ENCODE measurements at regions not wholly inside any gene's neighbourhood (a gene's known extent, or its start where the extent isn't known, plus 50 kb on each side); places are given as distances from the start of the nearest gene placed in this dataset.

DNA sequence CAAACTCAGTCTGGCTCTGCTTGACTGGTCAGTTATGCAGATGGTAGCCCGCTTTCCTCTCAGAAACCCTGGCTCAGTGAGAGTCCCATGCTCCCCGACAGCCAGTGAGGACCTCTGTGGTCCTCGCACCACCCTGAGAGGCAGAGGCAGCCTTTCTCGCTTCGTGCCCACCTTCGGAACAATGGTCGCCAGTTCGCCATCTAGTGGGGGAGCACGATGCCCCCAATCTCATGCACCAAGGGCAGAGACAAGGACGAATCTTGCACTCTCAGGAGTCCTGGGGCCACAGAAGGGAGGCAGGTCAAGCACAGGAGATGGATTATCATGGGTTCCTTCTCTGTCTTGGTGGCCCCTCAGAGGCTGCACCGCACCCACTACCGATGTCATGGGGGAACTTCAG is 75.2 kb downstream of the RHCG start:
- H3K27ac Mint-ChIP-seq, result no peak overlapping the region
- no peak for DNase-seq
- no peaks in the 10 kb centered on the region for H3K9me3 Mint-ChIP-seq
- no peaks in the 10 kb centered on the region for H3K36me3 Mint-ChIP-seq (ENCODE audit: insufficient read depth)
- no peak overlapping the region for H3K4me3 Mint-ChIP-seq
- H3K27me3 Mint-ChIP-seq, result peaks cover 63 to 88% of the 10 kb centered on the region in 2 donors
- H3K4me1 Mint-ChIP-seq (ENCODE audit: low read depth in 2 of 2), result peaks cover 0 to 2% of the 10 kb centered on the region in 2 donors
- ATAC-seq (replicated peaks), result no peak

DNA sequence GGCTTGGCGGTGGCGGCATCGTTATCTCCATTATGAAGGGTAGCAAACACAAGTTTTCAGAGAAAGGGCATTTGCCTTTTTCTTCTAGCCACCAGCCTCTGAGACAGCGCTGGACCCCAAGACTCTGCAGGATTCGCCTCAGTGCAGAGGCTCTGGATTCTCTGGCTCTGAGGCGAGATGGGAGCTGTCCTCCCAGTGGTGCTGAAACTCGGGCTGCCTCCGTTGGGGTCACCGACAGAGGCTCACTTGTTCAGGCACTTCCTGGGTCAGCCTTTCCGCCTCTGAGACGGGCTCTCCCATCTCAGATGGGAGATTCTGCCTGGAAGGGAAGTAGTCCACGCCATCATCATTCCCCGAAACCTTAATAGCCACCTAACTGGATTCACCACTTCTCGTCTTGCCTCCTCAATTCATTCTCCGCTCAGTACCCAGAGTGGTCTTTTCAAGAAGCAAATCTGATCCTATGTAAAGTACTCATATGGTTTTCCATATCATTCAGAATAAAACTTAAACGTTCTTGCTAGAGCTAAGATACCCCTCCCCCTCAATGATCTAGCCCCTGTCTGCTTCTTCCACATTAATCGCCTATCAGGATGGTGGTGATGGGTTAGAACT is 76.9 kb downstream of the RHCG start:
- ATAC-seq (replicated peaks), result no peak
- H3K27ac Mint-ChIP-seq, result no peak overlapping the region
- no peaks in the 10 kb centered on the region for H3K9me3 Mint-ChIP-seq
- H3K4me1 Mint-ChIP-seq (ENCODE audit: low read depth in 2 of 2), result peaks cover 0 to 5% of the 10 kb centered on the region in 2 donors
- DNase-seq, result peak; percentile 33 to 48 (median 38)
- H3K27me3 Mint-ChIP-seq, result peaks cover 72 to 95% of the 10 kb centered on the region in 2 donors
- H3K4me3 Mint-ChIP-seq, result no peak overlapping the region
- peaks cover 3% of the 10 kb centered on the region for H3K36me3 Mint-ChIP-seq (ENCODE audit: insufficient read depth)

DNA sequence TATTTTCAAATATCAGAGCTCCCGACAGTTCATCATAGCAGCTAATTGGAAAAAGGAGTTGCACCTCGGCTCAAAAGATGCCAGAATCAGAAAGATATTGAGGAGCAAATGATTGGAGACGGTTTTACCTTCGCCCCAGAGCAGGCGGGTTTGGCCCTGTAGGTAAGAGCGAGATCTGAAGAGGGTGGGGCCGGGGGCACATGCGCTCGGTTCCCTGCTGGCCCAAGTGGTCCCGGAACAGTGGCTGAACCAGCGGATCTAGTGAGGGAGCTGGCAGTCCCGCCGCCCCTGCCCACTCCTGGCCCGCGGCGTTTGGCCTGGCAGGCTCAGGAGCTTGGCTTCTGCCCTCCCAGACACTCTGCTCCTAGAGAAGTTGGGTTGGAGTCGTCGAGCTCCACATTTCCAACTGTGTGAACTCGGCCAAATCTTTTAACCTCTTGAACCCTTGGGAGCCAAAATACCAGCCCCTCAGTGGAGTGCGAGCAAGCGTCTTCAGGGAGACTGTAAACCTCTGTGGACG is 79.1 kb downstream of the RHCG start:
- no peak for ATAC-seq (replicated peaks)
- H3K9me3 Mint-ChIP-seq, result no peaks in the 10 kb centered on the region
- H3K27me3 Mint-ChIP-seq, result peaks cover 88 to 100% of the 10 kb centered on the region in 2 donors
- H3K27ac Mint-ChIP-seq, result no peak overlapping the region
- peaks cover 0 to 3% of the 10 kb centered on the region in 2 donors for H3K4me1 Mint-ChIP-seq (ENCODE audit: low read depth in 2 of 2)
- peaks cover 6% of the 10 kb centered on the region for H3K36me3 Mint-ChIP-seq (ENCODE audit: insufficient read depth)
- no peak for DNase-seq
- H3K4me3 Mint-ChIP-seq, result no peak overlapping the region

DNA sequence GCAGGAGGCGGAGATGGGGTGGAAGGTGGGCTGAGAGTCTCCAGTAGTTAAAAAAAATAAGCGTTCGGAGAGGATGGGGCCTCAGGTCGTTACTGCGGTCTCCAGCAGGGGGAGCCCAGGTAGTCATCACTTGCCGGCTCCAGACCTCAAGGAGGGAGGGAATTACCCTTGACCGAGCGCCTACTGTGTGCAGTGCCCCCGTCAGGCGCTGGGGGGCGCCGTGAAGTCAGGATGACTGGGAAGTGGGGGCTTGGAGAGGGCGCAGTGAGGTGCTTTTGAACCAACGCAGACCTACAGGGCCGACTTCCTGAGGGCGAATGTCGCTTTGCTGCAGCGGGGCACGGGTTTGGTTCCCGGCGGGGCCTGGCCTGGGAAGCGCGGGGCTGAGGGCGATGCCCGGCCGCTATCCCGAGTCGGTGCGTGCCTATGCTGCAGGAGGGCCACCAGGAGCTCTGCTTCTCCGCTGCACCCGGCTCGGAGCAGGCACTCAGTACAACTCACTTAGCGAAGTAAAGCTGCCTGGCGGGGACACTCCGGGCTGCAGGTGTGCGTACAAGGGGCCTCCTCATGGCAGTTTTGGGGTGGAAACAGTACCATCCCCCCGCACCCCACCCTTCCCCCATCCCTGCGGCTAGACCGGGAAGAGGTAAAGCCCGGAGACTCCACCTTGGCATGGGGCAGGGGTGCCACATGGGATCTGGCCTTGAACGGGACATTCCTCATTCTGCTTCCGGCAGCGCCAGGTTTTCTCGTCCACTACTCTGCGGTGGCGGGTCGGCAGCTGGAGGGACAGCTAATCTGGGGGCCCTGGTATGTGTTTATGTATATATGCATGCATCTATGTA is 79.8 kb downstream of the RHCG start:
- Mint-ChIP-seq H3K4me1 (ENCODE audit: low read depth in 2 of 2) (peaks cover 3 to 5% of the 10 kb centered on the region in 2 donors), H3K27me3 (peaks cover 91 to 100% of the 10 kb centered on the region in 2 donors), H3K27ac (no peak overlapping the region), H3K36me3 (ENCODE audit: insufficient read depth) (peaks cover 7% of the 10 kb centered on the region), H3K4me3 (peak overlapping the region in 1 of 2 donors; percentile 22), H3K9me3 (no peaks in the 10 kb centered on the region)
- peak; percentile 59 to 62 (median 60) for DNase-seq
- ATAC-seq (replicated peaks), result peak; percentile 88

DNA sequence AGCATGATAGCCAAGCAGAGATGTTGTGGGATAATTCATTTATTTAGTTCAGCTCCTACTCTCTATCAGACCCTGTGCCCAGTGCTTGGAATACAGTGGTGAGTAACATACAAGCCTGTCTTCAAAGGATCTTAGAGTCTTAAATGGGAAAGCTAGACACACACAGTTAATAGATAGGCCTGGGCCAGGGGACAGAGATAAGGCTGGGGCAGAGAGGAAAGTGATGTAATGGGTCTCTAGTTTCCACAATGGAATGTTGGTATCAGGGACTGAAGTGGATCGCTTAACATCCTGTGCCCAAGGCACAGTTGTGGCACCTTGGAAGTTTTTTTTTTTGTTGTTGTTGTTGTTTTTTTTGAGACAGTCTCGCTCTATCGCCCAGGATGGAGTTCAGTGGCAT is 79.9 kb upstream of the POLG start:
- Mint-ChIP-seq H3K27me3 (peaks cover 94 to 100% of the 10 kb centered on the region in 2 donors), H3K27ac (no peak overlapping the region), H3K4me3 (no peak overlapping the region), H3K9me3 (no peaks in the 10 kb centered on the region), H3K36me3 (ENCODE audit: insufficient read depth) (peaks cover 9% of the 10 kb centered on the region), H3K4me1 (ENCODE audit: low read depth in 2 of 2) (peaks cover 6 to 15% of the 10 kb centered on the region in 2 donors)
- DNase-seq (no peak), ATAC-seq (replicated peaks) (no peak)

DNA sequence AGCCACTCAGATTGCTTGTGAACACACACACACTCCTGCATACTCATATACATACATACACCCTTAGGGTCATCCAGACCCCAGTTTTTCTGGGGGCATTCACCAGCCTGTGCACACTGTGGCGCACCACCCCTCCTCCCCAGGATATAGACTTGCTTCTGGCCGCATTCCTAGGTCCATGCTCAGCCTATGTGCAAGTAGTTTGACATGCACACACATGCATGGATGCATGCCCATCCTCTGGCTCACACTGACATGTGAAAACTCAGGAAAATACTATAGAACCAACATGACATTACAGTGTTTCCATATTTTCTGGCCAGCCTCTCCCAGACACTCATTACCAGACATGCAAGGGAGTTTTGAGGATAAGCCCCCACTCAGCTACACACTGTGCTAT is 79.3 kb upstream of the POLG start:
- H3K27me3 Mint-ChIP-seq, result peaks cover 94 to 100% of the 10 kb centered on the region in 2 donors
- no peak for ATAC-seq (replicated peaks)
- no peak for DNase-seq

DNA sequence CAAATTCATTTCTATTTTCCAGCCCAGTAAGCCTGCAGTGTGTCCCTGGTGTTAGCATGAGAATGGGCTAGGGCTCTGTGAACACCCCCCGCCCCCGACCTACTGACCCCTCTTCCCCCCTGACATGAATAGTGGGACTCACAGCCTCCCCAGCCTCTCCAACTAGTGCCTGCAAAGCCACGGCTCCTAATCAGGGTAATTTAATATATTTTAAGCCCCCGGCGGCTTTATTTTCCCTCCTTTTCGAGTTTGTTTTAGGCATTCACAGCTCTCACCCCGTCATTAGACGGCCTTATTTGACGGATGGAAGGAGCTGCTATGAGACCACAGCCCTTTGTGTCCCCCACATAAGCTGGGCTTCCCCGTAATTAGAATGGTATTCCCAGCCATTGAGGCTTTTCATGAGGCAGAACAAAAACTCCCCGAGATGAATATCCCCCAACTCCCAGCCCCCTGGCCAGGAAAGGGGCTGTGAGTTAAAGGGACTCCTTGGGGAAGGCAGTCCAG is 78.3 kb upstream of the POLG start:
- Mint-ChIP-seq H3K9me3 (no peaks in the 10 kb centered on the region), H3K27me3 (peaks cover 94 to 100% of the 10 kb centered on the region in 2 donors), H3K27ac (no peak overlapping the region), H3K36me3 (ENCODE audit: insufficient read depth) (peaks cover 17% of the 10 kb centered on the region), H3K4me1 (ENCODE audit: low read depth in 2 of 2) (peaks cover 18 to 27% of the 10 kb centered on the region in 2 donors), H3K4me3 (no peak overlapping the region)
- ATAC-seq (replicated peaks) (no peak), DNase-seq (no peak)

More for the DNA sequence above, 79.3 kb upstream of the POLG start:
- Mint-ChIP-seq H3K4me1 (ENCODE audit: low read depth in 2 of 2) (peaks cover 10 to 20% of the 10 kb centered on the region in 2 donors), H3K36me3 (ENCODE audit: insufficient read depth) (peaks cover 14% of the 10 kb centered on the region), H3K27ac (no peak overlapping the region), H3K9me3 (no peaks in the 10 kb centered on the region), H3K4me3 (no peak overlapping the region)

DNA sequence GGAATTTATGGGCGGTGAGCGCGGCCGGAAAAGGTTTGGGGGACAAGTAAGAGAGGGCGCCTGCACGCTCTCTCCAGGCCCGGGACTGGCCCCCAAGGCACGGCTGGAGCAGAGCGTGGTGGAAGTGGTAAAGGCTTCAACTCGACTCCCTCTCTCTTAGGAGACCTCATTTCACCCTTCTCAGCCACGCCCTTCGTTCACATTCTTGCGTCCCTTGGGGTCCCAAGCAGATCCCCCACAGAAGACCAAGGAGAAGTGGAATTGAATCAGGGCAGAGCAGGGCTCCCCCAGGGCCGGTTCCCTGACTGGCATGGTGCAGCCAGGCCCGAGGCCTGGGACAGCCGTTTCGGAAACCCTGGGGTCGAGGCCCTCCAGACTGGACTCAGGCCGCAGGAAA is 75.4 kb upstream of the POLG start:
- Mint-ChIP-seq H3K36me3 (ENCODE audit: insufficient read depth) (peaks cover 22% of the 10 kb centered on the region), H3K4me1 (ENCODE audit: low read depth in 2 of 2) (peaks cover 22 to 32% of the 10 kb centered on the region in 2 donors), H3K9me3 (no peaks in the 10 kb centered on the region), H3K4me3 (peak overlapping the region in 1 of 2 donors; percentile 11), H3K27me3 (peaks cover 99 to 100% of the 10 kb centered on the region in 2 donors), H3K27ac (no peak overlapping the region)
- ATAC-seq (replicated peaks) (no peak), DNase-seq (no peak)

DNA sequence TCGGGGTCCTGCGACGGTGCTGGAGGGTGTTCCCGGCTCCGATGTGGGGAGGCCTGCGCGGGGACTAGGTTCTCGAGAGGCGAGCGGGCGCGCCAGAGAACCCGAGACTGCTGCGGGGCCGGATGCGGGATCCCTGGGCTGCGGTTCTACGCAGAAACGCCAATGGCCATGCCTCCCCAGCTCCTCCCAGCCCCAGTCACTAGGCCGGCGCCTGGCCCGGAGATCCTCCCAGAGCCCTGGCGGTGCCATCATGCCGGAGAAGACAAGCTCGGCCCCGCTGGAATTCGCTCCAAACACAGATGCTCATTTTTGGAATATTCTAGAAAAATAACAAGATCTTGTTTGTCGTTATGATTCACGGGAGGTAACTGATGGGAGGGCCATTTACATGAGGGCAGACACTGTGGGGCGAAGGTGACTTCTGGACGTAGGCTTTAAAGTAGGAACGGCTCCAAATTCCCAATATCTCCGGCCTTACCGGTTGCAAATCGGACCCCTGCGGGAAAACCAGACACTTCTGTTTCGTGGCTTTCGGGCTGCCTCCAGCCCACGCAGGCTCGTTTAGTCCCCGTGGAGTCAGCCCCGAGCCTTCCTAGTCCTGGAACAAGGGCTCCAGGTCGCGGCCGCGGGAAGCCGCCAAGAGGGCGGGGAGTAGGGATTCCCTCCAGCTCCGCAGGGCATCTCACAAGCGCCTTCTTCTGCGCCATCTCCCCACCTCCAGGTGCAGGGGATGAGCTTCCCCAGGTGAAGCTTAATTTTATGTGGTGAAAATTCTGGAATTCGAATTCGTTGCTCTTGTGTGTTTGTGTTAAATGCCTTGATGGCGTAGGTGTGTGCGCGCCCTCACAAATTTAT is 74.8 kb upstream of the POLG start:
- Mint-ChIP-seq H3K27ac (no peak overlapping the region), H3K27me3 (peaks cover 100% of the 10 kb centered on the region in 2 donors), H3K4me1 (ENCODE audit: low read depth in 2 of 2) (peaks cover 22 to 32% of the 10 kb centered on the region in 2 donors), H3K36me3 (ENCODE audit: insufficient read depth) (peaks cover 22% of the 10 kb centered on the region), H3K9me3 (no peaks in the 10 kb centered on the region), H3K4me3 (peak overlapping the region; percentile 75 to 81)
- ATAC-seq (replicated peaks), result no peak
- DNase-seq, result no peak

DNA sequence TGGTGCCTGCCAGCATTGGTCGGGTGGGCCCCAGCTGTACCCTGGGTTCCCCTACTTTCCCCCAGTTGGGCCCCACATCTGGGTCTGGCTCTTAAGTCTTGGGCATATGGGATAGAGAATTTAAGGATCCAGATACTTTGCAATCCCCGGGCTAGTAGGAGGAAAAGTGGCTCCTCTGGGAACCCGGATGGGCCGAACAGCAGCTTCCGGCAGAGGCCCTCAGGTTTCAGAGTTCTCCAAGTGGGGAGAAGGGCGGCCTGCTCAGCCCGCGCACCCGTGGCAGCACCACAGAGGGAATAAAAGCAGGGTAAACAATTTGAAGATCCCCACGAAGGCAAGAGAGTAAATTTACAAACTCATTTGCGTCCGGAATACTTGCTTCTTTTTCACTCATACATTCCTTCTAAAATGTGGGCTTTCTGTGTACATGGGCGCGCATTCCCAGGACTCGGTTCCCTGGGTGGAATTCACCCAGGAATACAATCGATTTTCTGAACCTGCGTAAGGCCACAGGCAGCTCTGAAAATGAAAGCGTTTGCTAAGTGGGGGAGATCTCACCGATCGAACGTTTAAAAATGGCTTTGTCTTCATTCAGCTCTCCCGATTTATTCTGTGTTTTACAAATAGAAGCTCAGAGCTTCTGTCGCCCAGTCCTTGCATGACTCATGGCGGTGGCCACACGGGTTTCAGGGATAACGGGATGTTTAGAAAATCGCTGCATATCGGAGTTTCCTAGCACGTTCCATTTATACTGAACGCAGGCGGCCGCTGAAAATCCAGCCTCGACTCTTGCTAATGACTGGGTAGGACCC is 74.0 kb upstream of the POLG start:
- Mint-ChIP-seq H3K4me3 (peak overlapping the region; percentile 75 to 81), H3K4me1 (ENCODE audit: low read depth in 2 of 2) (peaks cover 22 to 32% of the 10 kb centered on the region in 2 donors), H3K9me3 (no peaks in the 10 kb centered on the region), H3K36me3 (ENCODE audit: insufficient read depth) (peaks cover 22% of the 10 kb centered on the region), H3K27me3 (peaks cover 100% of the 10 kb centered on the region in 2 donors), H3K27ac (no peak overlapping the region)
- DNase-seq, result no peak
- no peak for ATAC-seq (replicated peaks)

DNA sequence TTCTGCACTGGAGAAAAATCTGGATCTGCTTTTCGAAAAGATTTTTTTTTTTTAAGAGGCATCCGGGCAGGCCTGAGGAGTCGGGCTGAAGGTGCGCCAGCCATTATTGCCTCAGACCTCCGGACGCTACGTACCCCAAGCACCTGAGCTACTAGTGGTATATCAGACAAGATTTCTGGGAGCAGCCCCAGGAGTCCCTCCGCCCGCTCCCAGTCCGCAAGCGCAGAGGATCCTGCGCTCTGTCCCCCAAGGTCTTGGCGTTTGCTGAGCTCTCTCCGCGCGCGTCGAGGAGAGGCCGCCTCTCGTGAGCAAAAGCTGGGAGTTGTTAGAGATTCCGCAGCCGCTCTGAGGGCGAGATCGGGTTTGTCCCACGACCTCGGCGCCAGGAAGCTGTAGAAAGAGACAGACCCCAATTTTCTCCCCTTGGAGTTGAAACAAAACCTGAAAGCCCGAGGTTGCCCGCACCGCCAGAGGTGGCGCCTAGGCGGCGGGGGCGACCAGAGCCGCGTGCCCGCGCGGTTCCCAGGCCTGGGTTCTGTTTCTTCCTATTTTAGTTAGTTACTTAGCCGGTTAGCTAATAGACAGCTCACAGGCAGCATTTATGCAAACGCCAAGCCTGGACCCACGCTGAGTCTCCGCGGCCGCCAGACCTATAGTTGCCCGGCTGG is 72.5 kb upstream of the POLG start:
- DNase-seq (no peak), ATAC-seq (replicated peaks) (no peak)
- peaks cover 22 to 32% of the 10 kb centered on the region in 2 donors for H3K4me1 Mint-ChIP-seq (ENCODE audit: low read depth in 2 of 2)
- peak overlapping the region; percentile 34 to 35 for H3K4me3 Mint-ChIP-seq
- H3K36me3 Mint-ChIP-seq (ENCODE audit: insufficient read depth), result peaks cover 18% of the 10 kb centered on the region
- no peaks in the 10 kb centered on the region for H3K9me3 Mint-ChIP-seq
- H3K27me3 Mint-ChIP-seq, result peaks cover 97 to 100% of the 10 kb centered on the region in 2 donors
- no peak overlapping the region for H3K27ac Mint-ChIP-seq
